H9 (cell line): ENCODE measurements at regions not wholly inside any gene's neighbourhood (a gene's known extent, or its start where the extent isn't known, plus 50 kb on each side); places are given as distances from the start of the nearest gene placed in this dataset.

Experiments
- DNase-seq: peaks from one replicate; pipeline ENCODE4 v3.0.0-alpha.2; 2017
- H2AFZ ChIP-seq: one replicate; pipeline ENCODE4 v1.6.1; 2013; ENCODE audit warnings: mild to moderate bottlenecking, low read length, control low read depth, moderate library complexity
- H2AK5ac ChIP-seq: 2 replicates; pipeline ENCODE4 v1.6.1; 2013; ENCODE audit warnings: low read length, control low read depth, mixed read lengths; ENCODE audit not compliant: insufficient read length
- H2BK120ac ChIP-seq: one replicate; pipeline ENCODE4 v1.6.1; 2013; ENCODE audit warnings: low read depth, mild to moderate bottlenecking, low read length, control low read depth, inconsistent platforms; ENCODE audit not compliant: poor library complexity, severe bottlenecking
- H2BK12ac ChIP-seq: 2 replicates; pipeline ENCODE4 v1.6.1; 2013; ENCODE audit warnings: low read length, control low read depth, mixed read lengths, low read depth; ENCODE audit not compliant: insufficient read length
- H2BK15ac ChIP-seq: 2 replicates; pipeline ENCODE4 v1.6.1; 2013; ENCODE audit warnings: low read depth, low read length, control low read depth
- H2BK20ac ChIP-seq: one replicate; pipeline ENCODE4 v1.6.1; 2013; ENCODE audit warnings: low read depth, mild to moderate bottlenecking, low read length, control low read depth, inconsistent platforms; ENCODE audit not compliant: poor library complexity, severe bottlenecking
- H2BK5ac ChIP-seq: 2 replicates; pipeline ENCODE4 v1.6.1; 2013; ENCODE audit warnings: low read length, control low read depth, mixed read lengths; ENCODE audit not compliant: insufficient read length
- H3K14ac ChIP-seq: 2 replicates; pipeline ENCODE4 v1.6.1; 2013; ENCODE audit warnings: low read length, control low read depth; ENCODE audit not compliant: insufficient read depth
- H3K18ac ChIP-seq: 2 replicates; pipeline ENCODE4 v1.6.1; 2013; ENCODE audit warnings: low read depth, mild to moderate bottlenecking, mixed read lengths, low read length, control low read depth; ENCODE audit not compliant: insufficient read length
- H3K23ac ChIP-seq: 2 replicates; pipeline ENCODE4 v1.6.1; 2013; ENCODE audit warnings: low read length, control low read depth, mixed read lengths, low read depth; ENCODE audit not compliant: insufficient read length
- H3K23me2 ChIP-seq: 2 replicates; pipeline ENCODE4 v1.6.1; 2013; ENCODE audit warnings: low read depth, mild to moderate bottlenecking, mixed read lengths, low read length, control low read depth; ENCODE audit not compliant: insufficient read length, poor library complexity, severe bottlenecking
- H3K27ac ChIP-seq: 2 replicates; pipeline ENCODE4 v1.5.1; 2013; ENCODE audit warnings: low read length, control low read depth, mixed read lengths, low read depth; ENCODE audit not compliant: insufficient read length
- H3K27me3 ChIP-seq: 2 replicates; pipeline ENCODE4 v1.6.1; 2013; ENCODE audit warnings: low read length, control low read depth, inconsistent platforms; ENCODE audit not compliant: insufficient read depth
- H3K4ac ChIP-seq: 2 replicates; pipeline ENCODE4 v1.6.1; 2013; ENCODE audit warnings: low read depth, mild to moderate bottlenecking, control low read depth, inconsistent platforms, low read length, moderate library complexity
- H3K4me1 ChIP-seq: 2 replicates; pipeline ENCODE4 v1.6.1; 2013; ENCODE audit warnings: low read length, control low read depth, inconsistent platforms; ENCODE audit not compliant: insufficient read depth
- H3K4me2 ChIP-seq: 2 replicates; pipeline ENCODE4 v1.6.1; 2013; ENCODE audit warnings: low read length, control low read depth, mixed read lengths; ENCODE audit not compliant: insufficient read length, insufficient read depth
- H3K56ac ChIP-seq: 2 replicates; pipeline ENCODE4 v1.6.1; 2013; ENCODE audit warnings: low read depth, mild to moderate bottlenecking, mixed read lengths, low read length, control low read depth; ENCODE audit not compliant: insufficient read length
- H3K79me1 ChIP-seq: 2 replicates; pipeline ENCODE4 v1.6.1; 2013; ENCODE audit warnings: low read depth, mild to moderate bottlenecking, moderate library complexity, low read length, control low read depth, inconsistent platforms; ENCODE audit not compliant: insufficient read depth, poor library complexity, severe bottlenecking
- H3K79me2 ChIP-seq: 2 replicates; pipeline ENCODE4 v1.6.1; 2013; ENCODE audit warnings: low read length, control low read depth, inconsistent platforms; ENCODE audit not compliant: insufficient read depth
- H3K9ac ChIP-seq: 2 replicates; pipeline ENCODE4 v1.6.1; 2013; ENCODE audit warnings: low read length, control low read depth, mixed read lengths; ENCODE audit not compliant: insufficient read length; ENCODE audit errors: extremely low read depth
- H3K9me3 ChIP-seq: one replicate; pipeline ENCODE4 v1.6.1; 2013; ENCODE audit warnings: low read depth, low read length, inconsistent platforms; ENCODE audit not compliant: control insufficient read depth
- H3T11ph ChIP-seq: one replicate; pipeline ENCODE4 v1.6.1; 2013; ENCODE audit warnings: mild to moderate bottlenecking, low read length, control low read depth, inconsistent platforms
- H4K20me1 ChIP-seq: one replicate; pipeline ENCODE4 v1.6.1; 2013; ENCODE audit not compliant: control insufficient read depth, insufficient read length, insufficient read depth
- H4K5ac ChIP-seq: 2 replicates; pipeline ENCODE4 v1.6.1; 2013; ENCODE audit warnings: low read depth, mild to moderate bottlenecking, mixed read lengths, low read length, control low read depth; ENCODE audit not compliant: insufficient read length
- H4K8ac ChIP-seq: replicated peaks from 2 replicates; pipeline ENCODE4 v1.6.1; 2013; ENCODE audit warnings: low read length, control low read depth, mixed read lengths, low read depth; ENCODE audit not compliant: insufficient read length
- H4K91ac ChIP-seq: 2 replicates; pipeline ENCODE4 v1.6.1; 2013; ENCODE audit warnings: low read depth, mild to moderate bottlenecking, moderate library complexity, mixed read lengths, low read length, control low read depth; ENCODE audit not compliant: insufficient read length
- H3K27ac Mint-ChIP-seq, 3 experiments: 2 replicates in 2 of 3; 3 replicates in 1 of 3; pipeline ENCODE4 v1.8.0; 2020 to 2021; ENCODE audit warnings: mixed read lengths in 3 of 3, mild to moderate bottlenecking in 1 of 3, moderate library complexity in 1 of 3
- H3K27me3 Mint-ChIP-seq: 2 replicates; pipeline ENCODE4 v1.8.0; 2021; ENCODE audit warnings: low read depth, mild to moderate bottlenecking, moderate library complexity, mixed read lengths
- H3K36me3 Mint-ChIP-seq, 3 experiments: 2 replicates in 2 of 3; 3 replicates in 1 of 3; pipeline ENCODE4 v1.8.0; 2020 to 2021; ENCODE audit warnings: low read depth in 3 of 3, mixed read lengths in 3 of 3; ENCODE audit not compliant: insufficient read depth in 1 of 3
- H3K4me1 Mint-ChIP-seq, 2 experiments: 2 replicates each; pipeline ENCODE4 v1.8.0; 2020; ENCODE audit warnings: mixed read lengths in 2 of 2
- H3K4me3 Mint-ChIP-seq, 2 experiments: 2 replicates in 1 of 2; 3 replicates in 1 of 2; pipeline ENCODE4 v1.8.0; 2020 to 2021; ENCODE audit warnings: mild to moderate bottlenecking in 2 of 2, mixed read lengths in 2 of 2, moderate library complexity in 1 of 2
- H3K9me3 Mint-ChIP-seq, 2 experiments: 2 replicates in 1 of 2; 3 replicates in 1 of 2; pipeline ENCODE4 v1.8.0; 2020; ENCODE audit warnings: mild to moderate bottlenecking in 2 of 2, mixed read lengths in 2 of 2, moderate library complexity in 1 of 2
- CTCF ChIP-seq: fragments of 200-600 bp; sonication (generic); conservative IDR thresholded peaks from 3 replicates; pipeline ENCODE4 v1.8.0; 2021; ENCODE audit warnings: antibody characterized with exemption, mild to moderate bottlenecking
- WGBS: extraction: QIAGEN DNeasy Blood & Tissue Kit; methylation state at CpG from one replicate; pipeline ENCODE4 v1.1.7; 2013; ENCODE audit warnings: missing lambda C conversion rate, low lambda C conversion rate, mixed read lengths; ENCODE audit not compliant: insufficient read length; ENCODE audit errors: extremely low coverage; 5-methylcytosine and 5-hydroxymethylcytosine counted together

- no peak overlapping the region for H3K56ac ChIP-seq
- H2BK12ac ChIP-seq: no peak overlapping the region
- no peak overlapping the region for H3K14ac ChIP-seq
- Mint-ChIP-seq H3K36me3 (no peaks in the 10 kb centered on the region), H3K27ac (no peak overlapping the region), H3K9me3 (no peaks in the 10 kb centered on the region), H3K4me3 (no peak overlapping the region), H3K27me3 (peaks cover 17% of the 10 kb centered on the region), H3K4me1 (peaks cover 3 to 14% of the 10 kb centered on the region in 2 experiments; a peak in 3 of 4 replicates)
- no peaks in the 10 kb centered on the region for H3K79me1 ChIP-seq
- H4K91ac ChIP-seq: no peak overlapping the region
- H3K79me2 ChIP-seq: no peaks in the 10 kb centered on the region
- H4K5ac ChIP-seq: no peak overlapping the region
- TF ChIP-seq CTCF: peak; percentile 84
- no peaks in the 10 kb centered on the region for H3K23me2 ChIP-seq
- no peak overlapping the region for H2AFZ ChIP-seq
- H3K23ac ChIP-seq: no peak overlapping the region
- no CpG with 5 or more reads among the region's 21 CpGs for whole genome bisulfite sequencing
- no peak overlapping the region for H3K9ac ChIP-seq
- no peaks in the 10 kb centered on the region for H3K9me3 ChIP-seq
- no peaks in the 10 kb centered on the region for H3K4me1 ChIP-seq
- H2BK15ac ChIP-seq: no peak overlapping the region
- no peak overlapping the region for H3K4ac ChIP-seq
- no peaks in the 10 kb centered on the region for H4K20me1 ChIP-seq
- no peak overlapping the region for H4K8ac ChIP-seq
- no peaks in the 10 kb centered on the region for H3K27me3 ChIP-seq
- peak; percentile 90 for DNase-seq
- H3K18ac ChIP-seq: no peak overlapping the region
- no peak overlapping the region for H2BK20ac ChIP-seq
- H3K4me2 ChIP-seq: no peak overlapping the region
- no peak overlapping the region for H2BK120ac ChIP-seq
- no peak overlapping the region for H3K27ac ChIP-seq
- H3T11ph ChIP-seq: no peak overlapping the region
- no peak overlapping the region for H2BK5ac ChIP-seq
- H2AK5ac ChIP-seq: no peak overlapping the region
Observed at GRCh38 chr15:77870195-77871065, 207.1 kb downstream of the TBC1D2B start.
